ENCODE measurements at regions not wholly inside any gene's neighbourhood (a gene's known extent, or its start where the extent isn't known, plus 50 kb on each side); places are given as distances from the start of the nearest gene placed in this dataset.

DNA sequence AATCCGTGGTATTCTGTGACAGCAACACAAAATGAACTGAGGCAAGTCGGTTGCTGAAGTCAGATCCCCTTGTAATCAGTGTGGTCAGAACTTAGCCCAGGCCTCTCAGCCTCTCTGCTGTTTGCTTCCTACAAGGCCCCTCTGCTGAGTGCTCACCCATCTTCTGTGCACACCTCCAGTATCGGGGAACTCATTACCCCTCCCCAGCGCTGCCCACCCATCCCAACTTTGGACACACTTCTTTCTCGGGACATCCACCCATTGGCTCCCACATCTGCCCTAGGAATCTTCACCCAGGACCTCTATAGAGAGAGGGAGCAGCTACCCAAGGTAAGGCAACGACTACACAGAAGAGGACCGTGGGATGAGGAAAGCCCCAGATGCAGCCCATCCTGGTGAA lies 217.5 kb downstream of the MATN1 start:
- TF ChIP-seq POLR2A (IDR thresholded peaks at IDR 0.05; ENCODE audit: low read depth) = no peak
- TF ChIP-seq, protein P1, sequence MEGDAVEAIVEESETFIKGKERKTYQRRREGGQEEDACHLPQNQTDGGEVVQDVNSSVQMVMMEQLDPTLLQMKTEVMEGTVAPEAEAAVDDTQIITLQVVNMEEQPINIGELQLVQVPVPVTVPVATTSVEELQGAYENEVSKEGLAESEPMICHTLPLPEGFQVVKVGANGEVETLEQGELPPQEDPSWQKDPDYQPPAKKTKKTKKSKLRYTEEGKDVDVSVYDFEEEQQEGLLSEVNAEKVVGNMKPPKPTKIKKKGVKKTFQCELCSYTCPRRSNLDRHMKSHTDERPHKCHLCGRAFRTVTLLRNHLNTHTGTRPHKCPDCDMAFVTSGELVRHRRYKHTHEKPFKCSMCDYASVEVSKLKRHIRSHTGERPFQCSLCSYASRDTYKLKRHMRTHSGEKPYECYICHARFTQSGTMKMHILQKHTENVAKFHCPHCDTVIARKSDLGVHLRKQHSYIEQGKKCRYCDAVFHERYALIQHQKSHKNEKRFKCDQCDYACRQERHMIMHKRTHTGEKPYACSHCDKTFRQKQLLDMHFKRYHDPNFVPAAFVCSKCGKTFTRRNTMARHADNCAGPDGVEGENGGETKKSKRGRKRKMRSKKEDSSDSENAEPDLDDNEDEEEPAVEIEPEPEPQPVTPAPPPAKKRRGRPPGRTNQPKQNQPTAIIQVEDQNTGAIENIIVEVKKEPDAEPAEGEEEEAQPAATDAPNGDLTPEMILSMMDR (IDR thresholded peaks at IDR 0.05) = no peak

Measured in esophagus muscularis mucosa (tissue), 3 donors.